GM18951 (cell line): ENCODE measurements at regions not wholly inside any gene's neighbourhood (a gene's known extent, or its start where the extent isn't known, plus 50 kb on each side); places are given as distances from the start of the nearest gene placed in this dataset.

Experiments
- POLR2A ChIP-seq: IDR thresholded peaks from 4 replicates; pipeline ENCODE4 v1.6.1; 2011; ENCODE audit warnings: mild to moderate bottlenecking; ENCODE audit not compliant: insufficient read length, insufficient read depth; ENCODE audit errors: extremely low read depth
- in situ Hi-C: fragments of 300-500 bp; cut with MboI; formaldehyde crosslinking; loops from one replicate; pipeline ENCODE4 v1.12.0; 2022; ENCODE audit warnings: low sequenced_read_pairs, mixed read lengths, inconsistent platforms; ENCODE audit not compliant: unreplicated experiment

DNA sequence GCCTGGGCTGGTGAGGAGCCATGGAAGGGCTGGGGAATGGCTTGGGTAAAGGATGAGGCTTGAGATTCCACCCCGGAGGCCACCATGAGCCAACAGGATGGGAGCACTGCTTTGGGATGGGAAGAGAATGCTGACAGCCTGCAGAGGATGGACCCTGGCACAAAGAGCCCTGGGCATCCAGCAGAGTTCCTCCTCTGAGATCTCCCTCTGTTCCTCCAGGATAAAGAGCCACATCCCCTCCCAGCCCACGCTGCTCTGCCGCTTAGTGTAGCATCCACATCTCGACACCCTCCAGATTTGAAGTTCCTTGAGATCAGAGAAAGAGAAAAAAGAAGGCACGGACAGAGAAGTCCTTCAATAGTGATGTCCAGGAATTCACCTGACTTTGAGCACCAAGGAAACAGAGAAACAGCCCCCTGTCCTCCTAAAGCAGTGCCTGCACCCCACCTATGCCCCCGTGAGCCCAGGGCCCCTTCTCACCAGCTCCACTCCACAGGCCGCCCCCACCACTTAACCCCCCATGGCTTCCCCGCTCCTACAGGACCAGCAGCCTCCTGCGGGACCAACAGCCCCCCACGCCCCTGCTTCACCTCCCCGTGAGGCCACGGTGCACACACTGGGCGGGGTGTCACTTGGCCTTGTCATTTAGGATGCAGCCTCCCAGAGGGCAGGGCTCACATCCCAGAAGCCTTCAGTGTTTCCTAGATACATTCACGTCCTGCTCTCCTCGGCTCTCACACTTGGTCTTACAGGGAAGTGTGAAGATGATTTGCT, 180.5 kb downstream of the SHANK2 start:
- no peak for TF ChIP-seq POLR2A
- in situ Hi-C loops = no loop called here

DNA sequence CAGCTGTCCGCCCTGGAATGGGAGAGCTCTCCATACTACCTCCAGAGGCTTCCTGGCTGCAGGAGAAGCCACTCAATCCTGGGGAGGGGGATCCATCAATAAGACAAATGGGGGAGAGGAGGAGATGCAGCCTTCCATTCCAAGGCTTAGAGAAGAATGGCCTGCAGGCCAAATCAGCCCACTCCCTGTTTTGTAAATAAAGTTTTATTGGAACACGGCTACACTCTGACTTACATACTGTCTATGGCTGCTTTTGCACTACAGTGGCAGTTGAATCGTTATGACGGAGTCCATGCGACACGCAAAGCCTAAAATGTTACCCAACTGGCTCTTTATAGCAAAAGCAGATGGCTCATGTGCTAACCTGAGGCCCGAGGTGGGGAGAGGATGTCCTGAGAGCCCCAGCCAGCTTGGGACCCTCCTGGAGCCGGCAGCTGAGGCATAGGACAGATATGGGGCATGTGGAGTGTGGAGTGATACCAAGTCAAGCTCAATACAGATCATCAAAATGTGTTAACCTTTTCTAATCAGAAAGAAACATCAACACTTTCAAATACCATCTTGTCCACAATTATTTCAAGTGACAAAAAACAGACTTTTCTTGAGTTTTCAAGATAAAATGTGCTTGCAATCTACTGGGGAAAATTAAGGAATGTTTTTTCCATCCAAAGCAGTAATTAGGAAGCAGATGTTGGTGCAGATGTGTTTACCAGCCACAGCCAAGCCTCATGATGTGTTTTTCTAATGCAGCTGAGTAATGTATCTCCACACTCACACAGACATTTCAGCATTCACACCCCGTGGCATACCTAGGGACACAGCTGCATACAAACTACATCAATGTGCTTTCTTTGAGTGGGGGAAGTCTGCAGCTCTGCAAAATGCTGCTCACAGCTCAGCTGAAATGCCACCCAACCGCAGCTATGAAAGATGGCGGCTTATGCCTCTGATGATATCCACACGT, 181.6 kb downstream of the SHANK2 start:
- in situ Hi-C loops = no loop called here
- no peak for TF ChIP-seq POLR2A

GRCh38 chr11:71068963-71069362, 183.4 kb downstream of the SHANK2 start:
- no peak for TF ChIP-seq POLR2A
- in situ Hi-C loops = no loop called here

GRCh38 chr11:71067753-71068152, 184.6 kb downstream of the SHANK2 start:
- TF ChIP-seq POLR2A = no peak

DNA sequence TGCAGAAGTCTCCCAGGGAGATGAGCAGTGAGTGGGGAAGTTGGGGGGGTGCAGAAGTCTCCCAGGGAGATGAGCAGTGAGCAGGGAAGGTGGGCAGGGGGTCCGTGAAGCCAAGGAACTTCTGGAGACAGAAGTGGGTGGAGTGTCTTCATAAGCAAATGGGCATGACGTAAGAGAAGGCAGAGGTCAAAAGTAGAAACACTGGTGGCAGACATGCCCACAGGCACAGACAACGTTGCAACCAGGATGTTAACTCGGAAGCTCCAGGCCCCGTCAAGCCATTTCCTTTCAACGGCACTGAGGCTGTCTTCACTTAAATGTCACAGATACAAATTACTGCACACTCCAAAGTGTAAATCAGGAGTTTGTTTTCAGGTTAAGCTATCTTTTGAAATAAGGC, 186.1 kb downstream of the SHANK2 start:
- no peak for TF ChIP-seq POLR2A
- in situ Hi-C loops = no loop called here

More at GRCh38 chr11:71067753-71068152, 184.6 kb downstream of the SHANK2 start:
- in situ Hi-C loops = no loop called here

GRCh38 chr11:71065841-71066240, 186.5 kb downstream of the SHANK2 start:
- in situ Hi-C loops = no loop called here
- no peak for TF ChIP-seq POLR2A

GRCh38 chr11:71064702-71065515, 187.5 kb downstream of the SHANK2 start:
- TF ChIP-seq POLR2A = no peak
- in situ Hi-C loops = no loop called here

GRCh38 chr11:71064183-71064582, 188.2 kb downstream of the SHANK2 start:
- in situ Hi-C loops = no loop called here
- TF ChIP-seq POLR2A = no peak

GRCh38 chr11:71063129-71063528, 189.2 kb downstream of the SHANK2 start:
- TF ChIP-seq POLR2A = no peak
- in situ Hi-C loops = no loop called here

GRCh38 chr11:71062199-71062598, 190.2 kb downstream of the SHANK2 start:
- TF ChIP-seq POLR2A = no peak
- in situ Hi-C loops = no loop called here

- in situ Hi-C loops = no loop called here
- TF ChIP-seq POLR2A = no peak
These were observed 192.0 kb downstream of the SHANK2 start for GRCh38 chr11:71060391-71060791.

- in situ Hi-C loops = loop anchor here (5.0 kb wide), 1 partner anchor 107 kb away; no protein-coding TSS in a partner anchor
- no peak for TF ChIP-seq POLR2A
These were observed 192.7 kb downstream of the SHANK2 start for GRCh38 chr11:71059662-71060061.

GRCh38 chr11:71055925-71056324, 196.5 kb downstream of the SHANK2 start:
- TF ChIP-seq POLR2A = no peak
- in situ Hi-C loops = loop anchor here (5.0 kb wide), 1 partner anchor 104 kb away; no protein-coding TSS in a partner anchor
